Neural crest cell (in vitro differentiated cells): ENCODE measurements at regions not wholly inside any gene's neighbourhood (a gene's known extent, or its start where the extent isn't known, plus 50 kb on each side); places are given as distances from the start of the nearest gene placed in this dataset.
A peak's percentile ranks its signal among the peaks of the same experiment; 100 is the strongest.

Experiments
- DNase-seq: peaks from one replicate; pipeline ENCODE4 v3.0.0; 2021; ENCODE audit warnings: low read depth, mixed read lengths, low spot score
- H3K27ac Mint-ChIP-seq: one replicate; pipeline ENCODE4 v1.8.0; 2021; ENCODE audit warnings: mild to moderate bottlenecking, mixed read lengths; ENCODE audit not compliant: unreplicated experiment
- H3K27me3 Mint-ChIP-seq: 2 replicates; pipeline ENCODE4 v1.8.0; 2021; ENCODE audit warnings: low read depth, mild to moderate bottlenecking, mixed read lengths
- H3K36me3 Mint-ChIP-seq: 2 replicates; pipeline ENCODE4 v1.8.0; 2021; ENCODE audit warnings: low read depth, mild to moderate bottlenecking, mixed read lengths
- H3K4me1 Mint-ChIP-seq: 2 replicates; pipeline ENCODE4 v1.8.0; 2021; ENCODE audit warnings: mixed read lengths
- H3K4me3 Mint-ChIP-seq: one replicate; pipeline ENCODE4 v1.8.0; 2021; ENCODE audit warnings: mild to moderate bottlenecking, mixed read lengths
- H3K9me3 Mint-ChIP-seq: 2 replicates; pipeline ENCODE4 v1.8.0; 2021; ENCODE audit warnings: mixed read lengths
- CTCF ChIP-seq: fragments of 200-600 bp; sonication (generic); conservative IDR thresholded peaks from 2 replicates; pipeline ENCODE4 v1.5.0; 2021; ENCODE audit warnings: antibody characterized with exemption, mild to moderate bottlenecking

- H3K4me1 Mint-ChIP-seq = peaks cover 30% of the 10 kb centered on the region
- no peak overlapping the region for H3K27ac Mint-ChIP-seq
- H3K36me3 Mint-ChIP-seq = no peaks in the 10 kb centered on the region
- H3K4me3 Mint-ChIP-seq = no peak overlapping the region
- DNase-seq = no peak
- H3K9me3 Mint-ChIP-seq = peaks cover 6% of the 10 kb centered on the region
- no peak for TF ChIP-seq CTCF
- H3K27me3 Mint-ChIP-seq = no peaks in the 10 kb centered on the region
Measured at GRCh38 chr4:111837761-111838160, 307.5 kb upstream of the FAM241A start.

GRCh38 chr4:111838406-111838930 is 306.8 kb upstream of the FAM241A start:
- H3K4me3 Mint-ChIP-seq = no peak overlapping the region
- H3K27ac Mint-ChIP-seq = peak overlapping the region; percentile 95
- H3K36me3 Mint-ChIP-seq = no peaks in the 10 kb centered on the region
- peaks cover 6% of the 10 kb centered on the region for H3K9me3 Mint-ChIP-seq
- TF ChIP-seq CTCF = no peak
- no peak for DNase-seq
- peaks cover 30% of the 10 kb centered on the region for H3K4me1 Mint-ChIP-seq
- no peaks in the 10 kb centered on the region for H3K27me3 Mint-ChIP-seq

GRCh38 chr4:111839141-111839540 is 306.1 kb upstream of the FAM241A start:
- no peak for DNase-seq
- H3K27ac Mint-ChIP-seq = peak overlapping the region; percentile 4

GRCh38 chr4:111842336-111842735 is 302.9 kb upstream of the FAM241A start:
- TF ChIP-seq CTCF = no peak
- H3K4me1 Mint-ChIP-seq = peaks cover 30% of the 10 kb centered on the region
- H3K27me3 Mint-ChIP-seq = no peaks in the 10 kb centered on the region
- no peak overlapping the region for H3K4me3 Mint-ChIP-seq
- H3K36me3 Mint-ChIP-seq = no peaks in the 10 kb centered on the region
- H3K27ac Mint-ChIP-seq = no peak overlapping the region
- DNase-seq = no peak
- peaks cover 3% of the 10 kb centered on the region for H3K9me3 Mint-ChIP-seq

More at GRCh38 chr4:111839141-111839540, 306.1 kb upstream of the FAM241A start:
- Mint-ChIP-seq H3K4me1 (peaks cover 30% of the 10 kb centered on the region), H3K9me3 (peaks cover 5% of the 10 kb centered on the region), H3K36me3 (no peaks in the 10 kb centered on the region), H3K27me3 (no peaks in the 10 kb centered on the region), H3K4me3 (peak overlapping the region; percentile 24)
- no peak for TF ChIP-seq CTCF

GRCh38 chr4:111847296-111848008 is 297.8 kb upstream of the FAM241A start:
- TF ChIP-seq CTCF = peak; percentile 60
- H3K9me3 Mint-ChIP-seq = no peaks in the 10 kb centered on the region
- no peak overlapping the region for H3K4me3 Mint-ChIP-seq
- no peaks in the 10 kb centered on the region for H3K36me3 Mint-ChIP-seq
- no peak overlapping the region for H3K27ac Mint-ChIP-seq
- peaks cover 7% of the 10 kb centered on the region for H3K4me1 Mint-ChIP-seq
- H3K27me3 Mint-ChIP-seq = no peaks in the 10 kb centered on the region
- no peak for DNase-seq
